IPS DF 4.7 (cell line): ENCODE measurements at regions not wholly inside any gene's neighbourhood (a gene's known extent, or its start where the extent isn't known, plus 50 kb on each side); places are given as distances from the start of the nearest gene placed in this dataset.
"Not testable (repeated sequence)": the region's sequence is repeated elsewhere in the genome, so short reads cannot be mapped to it uniquely, and the experiment has no call there.

Experiments
- DNase-seq: peaks from one replicate; pipeline ENCODE4 v3.0.0-alpha.2; 2013; ENCODE audit warnings: low spot score; ENCODE audit errors: extremely low read depth

DNA sequence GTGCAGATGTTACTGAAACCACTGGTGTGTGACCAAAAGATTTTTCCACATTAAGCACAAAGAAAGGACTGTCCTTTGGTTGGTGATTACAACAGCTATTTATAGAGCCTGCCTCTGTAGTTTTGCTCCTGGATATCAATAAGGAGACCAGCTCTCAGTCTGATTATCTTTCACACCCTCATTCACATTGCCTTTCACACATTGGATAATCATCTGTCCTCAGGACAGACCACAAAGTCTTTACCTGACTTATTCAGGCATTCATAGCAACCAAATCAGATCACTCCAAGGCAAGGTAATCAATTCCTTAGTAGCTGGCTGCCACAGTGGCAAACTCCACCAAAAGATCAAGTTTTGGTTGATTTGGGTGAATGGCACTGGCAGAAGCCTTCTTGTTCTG is 59.6 kb upstream of the CPSF6 start:
- DNase-seq: no peak

DNA sequence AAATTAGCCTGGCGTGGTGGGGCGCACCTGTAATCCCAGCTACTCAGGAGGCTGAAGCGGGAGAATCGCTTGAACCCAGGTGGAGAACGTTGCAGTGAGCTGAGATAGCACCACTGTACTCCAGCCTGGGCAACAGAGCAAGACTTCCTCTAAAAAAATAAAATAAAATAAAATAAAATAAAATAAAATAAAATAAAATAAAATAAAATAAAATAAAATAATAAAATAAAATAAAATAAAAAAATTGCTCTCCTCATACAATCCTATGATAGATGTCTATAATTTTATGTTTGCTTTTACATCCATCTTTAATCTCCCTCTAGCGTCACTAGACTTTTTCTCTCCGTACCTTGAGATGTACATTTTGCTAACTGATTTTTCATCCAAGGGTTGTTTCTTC is 51.8 kb upstream of the CPSF6 start:
- DNase-seq: not testable (repeated sequence)

DNA sequence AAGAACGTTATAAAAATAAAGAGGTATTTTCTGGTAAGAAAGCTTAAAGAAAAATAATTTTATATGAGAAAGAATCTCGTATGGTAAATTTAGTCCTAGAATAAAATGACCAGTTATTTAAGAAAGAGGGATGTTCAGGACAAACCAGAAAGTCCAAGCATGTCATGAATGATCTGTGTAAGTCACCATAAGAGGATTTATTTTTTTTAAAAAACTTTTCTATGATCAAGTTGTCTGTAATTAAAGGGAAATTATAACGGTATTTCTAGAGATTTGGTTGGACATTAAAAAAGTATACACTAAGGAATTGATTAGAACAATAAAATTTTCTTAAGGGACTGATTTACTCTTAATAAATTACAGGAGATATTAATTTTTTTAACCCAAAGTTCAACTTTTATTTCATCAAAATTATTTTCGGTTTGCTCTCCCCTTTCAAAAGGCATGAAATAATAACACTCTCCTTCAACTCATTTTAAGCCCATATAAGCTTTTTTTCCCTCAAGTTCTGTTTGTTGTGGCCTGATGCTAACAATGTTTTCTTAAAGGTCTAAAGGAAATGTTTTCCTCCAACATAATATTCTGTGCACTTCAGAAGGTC is 49.9 kb upstream of the CPSF6 start:
- no peak for DNase-seq
